ENCODE measurements at regions not wholly inside any gene's neighbourhood (a gene's known extent, or its start where the extent isn't known, plus 50 kb on each side); places are given as distances from the start of the nearest gene placed in this dataset.

DNA sequence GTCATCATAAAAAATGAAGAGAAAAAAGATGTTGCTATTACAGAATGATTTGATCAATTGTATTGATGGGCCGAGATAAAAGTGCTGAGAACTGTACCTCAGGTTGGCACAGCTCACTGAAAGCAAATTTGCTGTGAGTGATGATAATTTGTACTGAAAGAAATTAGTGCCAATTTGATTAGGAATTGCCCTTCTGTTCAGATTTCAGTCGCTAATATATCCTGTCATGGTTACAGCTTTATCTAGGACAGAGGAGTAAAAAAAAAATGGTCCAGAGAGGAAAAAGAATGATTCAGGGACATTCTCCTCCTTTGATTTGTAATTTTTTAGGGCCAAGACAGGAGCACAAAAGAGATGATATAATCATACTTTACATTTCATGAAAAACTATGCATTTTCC, 1264.2 kb downstream of the ROBO2 start:
- TF ChIP-seq CTCF (optimal IDR thresholded peaks at IDR 0.05 in 1 of 3, IDR thresholded peaks at IDR 0.05 in 1 of 3, conservative IDR thresholded peaks at IDR 0.05 in 1 of 3; ENCODE audit: extremely low read depth in 1 of 3, insufficient read depth in 2 of 3, low read length in 3 of 3) (no peak), EZH2 (IDR thresholded peaks at IDR 0.05; ENCODE audit: low read length) (no peak)
- no peak overlapping the region for H3K4me3 ChIP-seq (ENCODE audit: control insufficient read depth in 2 of 3, extremely low read depth in 1 of 3, insufficient read depth in 2 of 3, low read depth in 1 of 3, low read length in 3 of 3)
- H3K9me1 ChIP-seq (ENCODE audit: control insufficient read depth, extremely low read depth, insufficient read depth, low read length), result no peaks in the 10 kb centered on the region
- no peaks in the 10 kb centered on the region for H3K27me3 ChIP-seq (ENCODE audit: control insufficient read depth, extremely low read depth, insufficient read depth, low read length)
- H3K79me2 ChIP-seq (ENCODE audit: control insufficient read depth, insufficient read depth, low read length), result no peaks in the 10 kb centered on the region
- H3K4me1 ChIP-seq (ENCODE audit: control insufficient read depth, extremely low read depth, insufficient read depth, low read length), result no peaks in the 10 kb centered on the region
- no peaks in the 10 kb centered on the region for H3K9me3 ChIP-seq (ENCODE audit: control insufficient read depth, low read depth, low read length)
- FAIRE-seq (no peak), DNase-seq (ENCODE audit: low read depth, low spot score) (no peak)
- dilution Hi-C loops (cut with MboI; ENCODE audit: extremely low pct_ligation_motif_present, low sequenced_read_pairs), result no loop called here
- no peaks in the 10 kb centered on the region for H4K20me1 ChIP-seq (ENCODE audit: control insufficient read depth, extremely low read depth, insufficient read depth, low read length)
- H2AFZ ChIP-seq (ENCODE audit: control insufficient read depth, low read length), result no peak overlapping the region
- no peaks in the 10 kb centered on the region for H3K36me3 ChIP-seq (ENCODE audit: control insufficient read depth in 2 of 2, extremely low read depth in 1 of 2, insufficient read depth in 2 of 2, low read length in 2 of 2)
- H3K4me2 ChIP-seq (ENCODE audit: control insufficient read depth, extremely low read depth, insufficient read depth, low read depth, low read length), result no peak overlapping the region
- H3K27ac ChIP-seq (ENCODE audit: control insufficient read depth, insufficient read depth, low read length), result no peak overlapping the region
- no peak overlapping the region for H3K9ac ChIP-seq (ENCODE audit: control insufficient read depth, extremely low read depth, insufficient read depth, low read length)

GRCh38 chr3:78312851-78313250, 1273.0 kb downstream of the ROBO2 start:
- TF ChIP-seq EZH2 (IDR thresholded peaks at IDR 0.05; ENCODE audit: low read length) (no peak), CTCF (optimal IDR thresholded peaks at IDR 0.05 in 1 of 3, IDR thresholded peaks at IDR 0.05 in 1 of 3, conservative IDR thresholded peaks at IDR 0.05 in 1 of 3; ENCODE audit: extremely low read depth in 1 of 3, insufficient read depth in 2 of 3, low read length in 3 of 3) (no peak)
- Histone ChIP-seq H3K4me3 (ENCODE audit: control insufficient read depth in 2 of 3, extremely low read depth in 1 of 3, insufficient read depth in 2 of 3, low read depth in 1 of 3, low read length in 3 of 3) (no peak overlapping the region), H3K4me2 (ENCODE audit: control insufficient read depth, extremely low read depth, insufficient read depth, low read depth, low read length) (no peak overlapping the region), H3K36me3 (ENCODE audit: control insufficient read depth in 2 of 2, extremely low read depth in 1 of 2, insufficient read depth in 2 of 2, low read length in 2 of 2) (no peaks in the 10 kb centered on the region), H3K27me3 (ENCODE audit: control insufficient read depth, extremely low read depth, insufficient read depth, low read length) (no peaks in the 10 kb centered on the region), H3K9ac (ENCODE audit: control insufficient read depth, extremely low read depth, insufficient read depth, low read length) (no peak overlapping the region), H3K27ac (ENCODE audit: control insufficient read depth, insufficient read depth, low read length) (no peak overlapping the region), H2AFZ (ENCODE audit: control insufficient read depth, low read length) (no peak overlapping the region), H3K9me3 (ENCODE audit: control insufficient read depth, low read depth, low read length) (no peaks in the 10 kb centered on the region), H3K4me1 (ENCODE audit: control insufficient read depth, extremely low read depth, insufficient read depth, low read length) (no peaks in the 10 kb centered on the region), H4K20me1 (ENCODE audit: control insufficient read depth, extremely low read depth, insufficient read depth, low read length) (no peaks in the 10 kb centered on the region), H3K9me1 (ENCODE audit: control insufficient read depth, extremely low read depth, insufficient read depth, low read length) (no peaks in the 10 kb centered on the region), H3K79me2 (ENCODE audit: control insufficient read depth, insufficient read depth, low read length) (no peaks in the 10 kb centered on the region)
- dilution Hi-C loops (cut with MboI; ENCODE audit: extremely low pct_ligation_motif_present, low sequenced_read_pairs), result no loop called here
- no peak for FAIRE-seq
- no peak for DNase-seq (ENCODE audit: low read depth, low spot score)

All from keratinocyte (primary cell).